ENCODE measurements at regions not wholly inside any gene's neighbourhood (a gene's known extent, or its start where the extent isn't known, plus 50 kb on each side); places are given as distances from the start of the nearest gene placed in this dataset.

DNA sequence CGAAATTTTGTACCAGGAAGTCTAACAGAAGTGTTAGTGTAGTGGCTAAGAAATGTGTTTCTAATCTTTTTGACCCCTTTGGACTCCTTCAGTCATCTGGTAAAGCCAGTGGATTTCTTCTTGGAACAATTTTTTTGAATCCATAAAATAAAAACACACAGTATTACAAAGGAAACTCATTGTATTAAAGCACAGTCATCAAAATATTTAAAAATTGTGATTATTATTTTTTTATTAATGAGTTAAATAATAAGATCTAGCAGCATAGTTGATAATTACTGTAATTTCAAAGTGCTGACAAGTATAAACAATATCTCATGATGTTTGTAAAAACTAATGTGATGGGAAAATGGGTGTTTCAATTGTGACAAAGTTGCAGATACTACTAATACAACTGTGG lies 72.2 kb upstream of the LRRC3B start:
- TF ChIP-seq CTCF (optimal IDR thresholded peaks at IDR 0.05 in 1 of 3, IDR thresholded peaks at IDR 0.05 in 1 of 3, conservative IDR thresholded peaks at IDR 0.05 in 1 of 3; ENCODE audit: extremely low read depth in 1 of 3, insufficient read depth in 2 of 3, low read length in 3 of 3) (no peak), EZH2 (IDR thresholded peaks at IDR 0.05; ENCODE audit: low read length) (no peak)
- H3K36me3 ChIP-seq (ENCODE audit: control insufficient read depth in 2 of 2, extremely low read depth in 1 of 2, insufficient read depth in 2 of 2, low read length in 2 of 2), result no peaks in the 10 kb centered on the region
- no peak overlapping the region for H3K9ac ChIP-seq (ENCODE audit: control insufficient read depth, extremely low read depth, insufficient read depth, low read length)
- no peaks in the 10 kb centered on the region for H3K9me1 ChIP-seq (ENCODE audit: control insufficient read depth, extremely low read depth, insufficient read depth, low read length)
- H3K27ac ChIP-seq (ENCODE audit: control insufficient read depth, insufficient read depth, low read length), result no peak overlapping the region
- H3K4me2 ChIP-seq (ENCODE audit: control insufficient read depth, extremely low read depth, insufficient read depth, low read depth, low read length), result no peak overlapping the region
- no peaks in the 10 kb centered on the region for H3K79me2 ChIP-seq (ENCODE audit: control insufficient read depth, insufficient read depth, low read length)
- no peak for FAIRE-seq
- no peaks in the 10 kb centered on the region for H3K27me3 ChIP-seq (ENCODE audit: control insufficient read depth, extremely low read depth, insufficient read depth, low read length)
- H3K4me3 ChIP-seq (ENCODE audit: control insufficient read depth in 2 of 3, extremely low read depth in 1 of 3, insufficient read depth in 2 of 3, low read depth in 1 of 3, low read length in 3 of 3), result no peak overlapping the region
- no peaks in the 10 kb centered on the region for H3K4me1 ChIP-seq (ENCODE audit: control insufficient read depth, extremely low read depth, insufficient read depth, low read length)
- no peak overlapping the region for H2AFZ ChIP-seq (ENCODE audit: control insufficient read depth, low read length)
- no peaks in the 10 kb centered on the region for H4K20me1 ChIP-seq (ENCODE audit: control insufficient read depth, extremely low read depth, insufficient read depth, low read length)
- DNase-seq (ENCODE audit: low read depth, low spot score), result no peak
- dilution Hi-C loops (cut with MboI; ENCODE audit: extremely low pct_ligation_motif_present, low sequenced_read_pairs), result no loop called here
- H3K9me3 ChIP-seq (ENCODE audit: control insufficient read depth, low read depth, low read length), result no peaks in the 10 kb centered on the region

- Histone ChIP-seq H4K20me1 (ENCODE audit: control insufficient read depth, extremely low read depth, insufficient read depth, low read length) (no peaks in the 10 kb centered on the region), H3K27me3 (ENCODE audit: control insufficient read depth, extremely low read depth, insufficient read depth, low read length) (no peaks in the 10 kb centered on the region), H3K4me2 (ENCODE audit: control insufficient read depth, extremely low read depth, insufficient read depth, low read depth, low read length) (no peak overlapping the region), H3K9me1 (ENCODE audit: control insufficient read depth, extremely low read depth, insufficient read depth, low read length) (no peaks in the 10 kb centered on the region), H2AFZ (ENCODE audit: control insufficient read depth, low read length) (no peak overlapping the region), H3K9me3 (ENCODE audit: control insufficient read depth, low read depth, low read length) (no peaks in the 10 kb centered on the region), H3K27ac (ENCODE audit: control insufficient read depth, insufficient read depth, low read length) (no peak overlapping the region), H3K36me3 (ENCODE audit: control insufficient read depth in 2 of 2, extremely low read depth in 1 of 2, insufficient read depth in 2 of 2, low read length in 2 of 2) (no peaks in the 10 kb centered on the region), H3K4me1 (ENCODE audit: control insufficient read depth, extremely low read depth, insufficient read depth, low read length) (no peaks in the 10 kb centered on the region), H3K79me2 (ENCODE audit: control insufficient read depth, insufficient read depth, low read length) (no peaks in the 10 kb centered on the region), H3K9ac (ENCODE audit: control insufficient read depth, extremely low read depth, insufficient read depth, low read length) (no peak overlapping the region), H3K4me3 (ENCODE audit: control insufficient read depth in 2 of 3, extremely low read depth in 1 of 3, insufficient read depth in 2 of 3, low read depth in 1 of 3, low read length in 3 of 3) (no peak overlapping the region)
- FAIRE-seq (no peak), DNase-seq (ENCODE audit: low read depth, low spot score) (no peak)
- TF ChIP-seq EZH2 (IDR thresholded peaks at IDR 0.05; ENCODE audit: low read length), result no peak
- dilution Hi-C loops (cut with MboI; ENCODE audit: extremely low pct_ligation_motif_present, low sequenced_read_pairs), result no loop called here
Observed at GRCh38 chr3:26556637-26557036, 65.9 kb upstream of the LRRC3B start.

GRCh38 chr3:26558257-26558656 lies 64.3 kb upstream of the LRRC3B start:
- Histone ChIP-seq H3K27me3 (ENCODE audit: control insufficient read depth, extremely low read depth, insufficient read depth, low read length) (no peaks in the 10 kb centered on the region), H3K4me2 (ENCODE audit: control insufficient read depth, extremely low read depth, insufficient read depth, low read depth, low read length) (no peak overlapping the region), H3K9ac (ENCODE audit: control insufficient read depth, extremely low read depth, insufficient read depth, low read length) (no peak overlapping the region), H3K9me3 (ENCODE audit: control insufficient read depth, low read depth, low read length) (no peaks in the 10 kb centered on the region), H3K27ac (ENCODE audit: control insufficient read depth, insufficient read depth, low read length) (no peak overlapping the region), H3K4me3 (ENCODE audit: control insufficient read depth in 2 of 3, extremely low read depth in 1 of 3, insufficient read depth in 2 of 3, low read depth in 1 of 3, low read length in 3 of 3) (no peak overlapping the region), H3K9me1 (ENCODE audit: control insufficient read depth, extremely low read depth, insufficient read depth, low read length) (no peaks in the 10 kb centered on the region), H3K79me2 (ENCODE audit: control insufficient read depth, insufficient read depth, low read length) (no peaks in the 10 kb centered on the region), H3K36me3 (ENCODE audit: control insufficient read depth in 2 of 2, extremely low read depth in 1 of 2, insufficient read depth in 2 of 2, low read length in 2 of 2) (no peaks in the 10 kb centered on the region), H3K4me1 (ENCODE audit: control insufficient read depth, extremely low read depth, insufficient read depth, low read length) (no peaks in the 10 kb centered on the region), H4K20me1 (ENCODE audit: control insufficient read depth, extremely low read depth, insufficient read depth, low read length) (no peaks in the 10 kb centered on the region), H2AFZ (ENCODE audit: control insufficient read depth, low read length) (no peak overlapping the region)
- DNase-seq (ENCODE audit: low read depth, low spot score) (no peak), FAIRE-seq (no peak)
- TF ChIP-seq CTCF (optimal IDR thresholded peaks at IDR 0.05 in 1 of 3, IDR thresholded peaks at IDR 0.05 in 1 of 3, conservative IDR thresholded peaks at IDR 0.05 in 1 of 3; ENCODE audit: extremely low read depth in 1 of 3, insufficient read depth in 2 of 3, low read length in 3 of 3), result no peak
- no peak for TF ChIP-seq EZH2 (IDR thresholded peaks at IDR 0.05; ENCODE audit: low read length)
- dilution Hi-C loops (cut with MboI; ENCODE audit: extremely low pct_ligation_motif_present, low sequenced_read_pairs), result no loop called here

Measured in keratinocyte (primary cell).